Central memory CD4-positive, alpha-beta T cell (primary cell): ENCODE measurements at regions not wholly inside any gene's neighbourhood (a gene's known extent, or its start where the extent isn't known, plus 50 kb on each side); places are given as distances from the start of the nearest gene placed in this dataset.
"Not testable (repeated sequence)": the region's sequence is repeated elsewhere in the genome, so short reads cannot be mapped to it uniquely, and the experiment has no call there.

Source experiments
- DNase-seq: peaks from one replicate; pipeline ENCODE4 v3.0.0; 2022

DNA sequence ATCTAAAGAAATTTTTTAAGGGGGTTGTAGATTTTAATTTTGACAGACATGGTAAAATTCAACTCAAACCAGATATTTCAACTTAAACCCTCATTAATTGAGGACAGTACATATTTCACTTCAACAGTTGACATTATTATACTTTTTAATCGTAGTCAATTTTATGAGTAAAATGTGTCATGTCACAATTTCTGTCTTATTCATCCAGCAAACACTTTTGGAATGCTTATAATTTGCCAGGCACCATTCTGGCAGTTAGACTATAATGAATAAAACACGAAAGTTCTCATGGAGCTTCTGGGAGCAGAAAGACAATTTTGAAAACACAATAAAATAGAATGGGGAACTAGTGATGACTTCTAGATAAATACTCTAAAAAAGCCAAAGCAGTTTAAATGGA is 1094.8 kb downstream of the SUCLG1 start:
- DNase-seq: no peak

- not testable (repeated sequence) for DNase-seq
Observed at GRCh38 chr2:83363138-83363537, 1095.9 kb downstream of the SUCLG1 start.

GRCh38 chr2:83359336-83359735 is 1099.7 kb downstream of the SUCLG1 start:
- DNase-seq: no peak

DNA sequence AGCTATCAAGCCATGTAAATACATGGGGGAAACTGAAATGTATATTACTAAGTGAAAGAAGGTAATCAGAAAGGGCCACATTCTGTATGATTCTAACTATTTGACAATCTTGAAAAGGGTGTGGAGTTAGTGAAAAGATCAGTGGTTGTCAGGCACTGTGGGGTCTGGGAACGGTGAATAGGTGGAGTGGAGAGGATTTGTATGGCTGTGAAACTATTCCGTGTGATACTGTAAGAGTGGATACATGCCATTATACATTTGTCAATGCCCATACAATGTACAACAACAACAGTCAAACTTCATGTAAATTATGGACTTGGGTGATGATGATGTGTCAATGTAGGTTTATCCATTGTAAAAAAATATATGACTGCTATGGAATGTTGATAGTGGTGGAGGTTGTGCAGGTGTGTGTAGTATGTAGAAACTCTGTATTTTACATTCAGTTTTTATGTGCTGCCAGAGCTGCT is 1116.2 kb downstream of the SUCLG1 start:
- DNase-seq: peak; percentile 15

DNA sequence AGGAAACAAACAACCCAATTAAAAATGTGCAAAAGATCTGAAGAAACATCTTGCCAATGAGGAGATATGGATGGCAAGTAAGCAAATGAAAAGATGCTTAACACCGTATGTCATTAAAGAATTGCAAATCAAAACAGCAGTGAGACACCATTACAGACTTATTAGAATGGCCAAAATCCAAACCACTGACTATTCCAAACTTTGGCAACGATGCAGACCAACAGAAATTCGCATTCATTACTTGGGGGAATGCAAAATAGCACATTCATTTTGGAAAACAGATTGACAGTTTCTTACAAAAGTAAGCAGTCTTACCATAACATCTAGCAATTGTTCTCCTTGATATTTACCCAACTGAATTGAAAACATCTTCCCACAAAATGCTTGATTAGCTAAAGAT is 1118.7 kb downstream of the SUCLG1 start:
- DNase-seq: peak; percentile 0

DNA sequence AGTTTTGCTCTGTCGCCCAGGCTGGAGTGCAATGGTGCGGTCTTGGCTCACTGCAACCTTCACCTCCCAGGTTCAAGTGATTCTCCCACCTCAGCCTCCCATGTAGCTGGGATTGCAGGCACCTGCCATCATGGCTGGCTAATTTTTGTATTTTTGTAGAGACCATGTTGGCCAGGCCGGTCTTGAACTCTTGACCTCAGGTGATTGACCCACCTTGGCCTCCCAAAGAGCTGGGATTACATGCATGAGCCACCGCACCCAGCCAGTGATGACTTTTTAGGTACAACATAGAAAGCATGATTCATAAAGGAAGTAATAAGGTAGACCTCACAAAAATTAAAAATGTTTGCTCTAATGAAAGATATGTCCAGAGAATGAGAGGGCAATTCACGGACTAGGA is 1119.1 kb downstream of the SUCLG1 start:
- peak; percentile 1 for DNase-seq

DNA sequence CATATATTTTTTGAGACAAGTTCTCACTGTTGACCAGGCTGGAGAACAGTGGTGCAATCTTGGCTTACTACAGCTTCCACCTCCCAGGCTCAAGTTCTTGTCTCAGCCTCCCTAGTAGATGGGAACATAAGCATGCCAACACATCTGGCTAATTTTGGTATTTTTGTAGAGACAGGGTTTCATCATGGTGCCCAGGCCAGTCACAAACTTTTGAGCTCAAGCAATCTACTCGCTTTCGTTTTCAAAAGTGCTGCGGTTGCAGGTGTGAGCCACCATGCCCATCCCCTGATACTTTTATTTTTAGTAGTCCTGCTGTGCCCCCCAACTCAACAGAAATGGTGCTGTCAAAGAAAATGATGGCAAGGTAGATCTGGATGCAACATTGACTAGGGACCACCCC is 1127.3 kb downstream of the SUCLG1 start:
- no peak for DNase-seq

GRCh38 chr2:83323038-83323437 is 1136.0 kb downstream of the SUCLG1 start:
- DNase-seq: no peak

GRCh38 chr2:83320053-83320452 is 1139.0 kb downstream of the SUCLG1 start:
- DNase-seq: no peak

GRCh38 chr2:83305758-83306378 is 1153.2 kb downstream of the SUCLG1 start:
- no peak for DNase-seq

DNA sequence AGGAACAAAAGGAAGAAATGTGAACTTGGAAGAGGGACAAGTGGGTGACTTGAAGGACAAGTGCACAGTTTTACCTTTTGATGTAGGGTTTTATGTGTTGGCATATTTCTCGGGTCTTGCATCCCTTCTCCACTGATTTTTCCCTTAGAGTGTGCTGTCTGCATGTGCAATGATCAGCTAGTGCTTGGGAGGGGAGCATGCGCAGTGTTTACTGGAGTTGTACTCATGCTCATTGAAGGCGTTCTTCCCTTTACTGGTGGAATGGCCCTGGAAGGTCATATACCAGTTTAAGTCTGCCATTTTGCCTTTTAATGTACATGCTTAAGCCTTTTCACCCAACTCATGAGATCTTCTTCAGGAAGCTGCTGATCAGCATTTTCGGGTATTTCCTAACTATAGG is 1168.0 kb downstream of the SUCLG1 start:
- no peak for DNase-seq

DNA sequence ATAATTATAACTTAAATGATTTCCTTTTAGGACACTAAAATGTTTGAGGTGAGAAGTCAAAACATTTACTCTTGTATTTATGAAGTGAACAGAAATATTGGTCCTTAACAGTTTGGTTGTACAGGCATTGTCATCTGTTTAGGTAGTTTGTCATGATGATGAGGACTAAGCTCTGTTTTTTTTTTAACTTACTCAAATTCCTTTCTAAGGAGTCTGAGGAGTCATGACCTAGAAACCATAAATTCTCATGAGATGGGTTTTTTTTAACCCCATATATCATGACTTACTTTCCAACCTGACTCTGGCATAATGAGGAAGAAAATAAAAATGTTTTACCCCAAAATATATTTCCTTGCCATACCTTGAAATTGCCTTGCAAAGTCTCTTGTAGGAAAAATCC is 1176.2 kb downstream of the SUCLG1 start:
- no peak for DNase-seq

- DNase-seq: no peak
Observed at GRCh38 chr2:83282043-83282795, 1176.9 kb downstream of the SUCLG1 start.

GRCh38 chr2:83280391-83280790 is 1178.7 kb downstream of the SUCLG1 start:
- DNase-seq: no peak

GRCh38 chr2:83273322-83273721 is 1185.8 kb downstream of the SUCLG1 start:
- DNase-seq: no peak

DNA sequence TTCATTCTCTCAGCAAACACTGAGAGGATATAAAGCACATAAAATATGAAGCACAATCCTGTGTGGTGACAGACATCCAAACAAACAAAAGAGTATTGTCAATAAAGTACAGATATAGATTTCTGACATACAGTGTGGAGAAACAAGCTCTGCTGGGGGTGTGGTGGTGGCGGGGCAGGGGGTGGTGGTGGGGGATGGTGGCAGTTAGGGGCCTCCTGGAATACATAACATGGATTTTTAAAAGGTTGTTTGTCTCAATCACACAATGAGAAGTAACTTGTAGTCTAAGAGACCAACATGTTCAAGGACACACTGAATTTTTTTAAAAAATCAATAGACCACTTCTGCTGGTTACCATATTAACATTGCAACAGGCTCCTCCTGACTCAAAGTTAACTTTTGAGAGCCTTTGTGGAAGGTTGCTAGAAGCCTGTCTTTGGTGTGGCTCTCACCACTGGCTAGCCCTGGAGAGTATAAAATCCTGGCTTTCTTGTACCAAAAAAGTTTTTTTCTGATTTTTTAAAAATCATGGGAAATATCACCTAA is 1197.4 kb downstream of the SUCLG1 start:
- DNase-seq: no peak

- DNase-seq: no peak
Observed at GRCh38 chr2:83253848-83254247, 1205.2 kb downstream of the SUCLG1 start.

GRCh38 chr2:83251321-83251872 is 1207.7 kb downstream of the SUCLG1 start:
- DNase-seq: no peak

DNA sequence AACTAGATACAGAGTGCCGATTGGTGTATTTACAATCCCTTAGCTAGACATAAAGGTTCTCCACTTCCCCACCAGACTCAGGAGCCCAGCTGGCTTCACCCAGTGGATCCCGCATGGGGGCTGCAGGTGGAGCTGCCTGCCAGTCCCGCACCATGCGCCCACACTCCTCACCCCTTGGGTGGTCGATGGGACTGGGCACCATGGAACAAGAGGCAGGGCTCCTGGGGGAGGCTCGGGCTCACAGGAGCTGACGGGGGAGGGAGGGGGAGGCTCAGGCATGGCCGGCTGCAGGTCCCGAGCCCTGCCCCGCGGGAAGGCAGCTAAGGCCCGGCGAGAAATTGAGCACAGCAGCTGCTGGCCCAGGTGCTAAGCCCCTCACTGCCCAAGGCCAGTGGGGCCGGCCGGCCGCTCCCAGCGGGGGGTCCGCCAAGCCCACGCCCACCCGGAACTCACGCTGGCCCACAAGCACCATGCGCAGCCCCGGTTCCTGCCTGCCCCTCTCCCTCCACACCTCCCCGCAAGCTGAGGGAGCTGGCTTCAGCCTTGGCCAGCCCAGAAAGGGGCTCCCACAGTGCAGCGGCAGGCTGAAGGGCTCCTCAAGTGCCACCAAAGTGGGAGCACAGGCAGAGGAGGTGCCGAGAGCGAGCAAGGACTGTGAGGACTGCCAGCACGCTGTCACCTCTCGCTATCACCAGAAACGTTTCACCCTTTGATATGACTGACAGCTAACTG is 1213.1 kb downstream of the SUCLG1 start:
- not testable (repeated sequence) for DNase-seq

- no peak for DNase-seq
Observed at GRCh38 chr2:83240611-83241010, 1218.5 kb downstream of the SUCLG1 start.

DNA sequence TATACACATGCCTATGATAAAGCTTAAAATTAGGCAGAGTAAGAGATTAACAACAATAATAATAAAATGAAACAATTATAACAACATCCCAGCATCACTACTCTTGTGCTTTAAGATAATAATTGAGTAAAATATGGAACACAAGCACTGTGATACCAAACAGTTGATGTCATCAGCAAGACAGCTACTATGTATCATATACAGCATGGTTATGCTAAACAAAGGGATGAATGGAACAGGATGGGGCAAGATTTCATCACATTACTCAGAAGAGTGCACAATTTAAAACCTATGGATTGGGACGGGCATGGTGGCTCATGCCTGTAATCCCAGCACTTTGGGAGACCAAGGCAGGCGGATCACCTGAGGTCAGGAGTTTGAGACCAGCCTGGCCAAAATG is 1221.0 kb downstream of the SUCLG1 start:
- DNase-seq: no peak

- DNase-seq: no peak
Observed at GRCh38 chr2:83234246-83234645, 1224.8 kb downstream of the SUCLG1 start.

- DNase-seq: no peak
Observed at GRCh38 chr2:83233781-83234180, 1225.3 kb downstream of the SUCLG1 start.
